HepG2 (cell line): ENCODE measurements at regions not wholly inside any gene's neighbourhood (a gene's known extent, or its start where the extent isn't known, plus 50 kb on each side); places are given as distances from the start of the nearest gene placed in this dataset.

Experiments used
- CHCHD3 ChIP-seq: sonication (generic); formaldehyde crosslinking; IDR thresholded peaks from 2 replicates; pipeline ENCODE4 v1.8.0; 2022; ENCODE audit warnings: mild to moderate bottlenecking, missing genetic modification reagents, moderate library complexity
- CHD2 ChIP-seq: IDR thresholded peaks from 2 replicates; pipeline ENCODE4 v1.6.1; 2011; ENCODE audit warnings: low read depth, low read length, improper control_type of control experiment
- SALL2 ChIP-seq: sonication (generic); formaldehyde crosslinking; IDR thresholded peaks from 2 replicates; pipeline ENCODE4 v1.8.1; 2023; ENCODE audit warnings: mild to moderate bottlenecking, missing genetic modification reagents, inconsistent platforms
- SRY ChIP-seq: sonication (generic); formaldehyde crosslinking; IDR thresholded peaks from 2 replicates; pipeline ENCODE4 v1.8.0; 2022; ENCODE audit warnings: mild to moderate bottlenecking, missing genetic modification reagents
- ZFP36L2 ChIP-seq: sonication (generic); formaldehyde crosslinking; IDR thresholded peaks from 2 replicates; pipeline ENCODE4 v1.4.0; 2020; ENCODE audit warnings: missing genetic modification reagents
- ZNF138 ChIP-seq: sonication (generic); formaldehyde crosslinking; IDR thresholded peaks from 2 replicates; pipeline ENCODE4 v1.5.0; 2020; ENCODE audit warnings: mild to moderate bottlenecking, low read depth, missing genetic modification reagents
- ZNF225 ChIP-seq: sonication (generic); formaldehyde crosslinking; IDR thresholded peaks from 2 replicates; pipeline ENCODE4 v1.4.0; 2020; ENCODE audit warnings: mild to moderate bottlenecking, missing genetic modification reagents
- ZNF83 ChIP-seq: sonication (generic); formaldehyde crosslinking; IDR thresholded peaks from 2 replicates; pipeline ENCODE4 v1.4.0; 2020; ENCODE audit warnings: missing genetic modification reagents, mild to moderate bottlenecking, borderline replicate concordance
- TF ChIP-seq, protein P1 (sequence below): sonication (generic); formaldehyde crosslinking; conservative IDR thresholded peaks from 2 replicates; pipeline ENCODE4 v1.8.0; 2022; ENCODE audit warnings: mild to moderate bottlenecking, moderate library complexity, missing genetic modification reagents
- TF ChIP-seq, protein P2 (sequence below): sonication (generic); formaldehyde crosslinking; IDR thresholded peaks from 2 replicates; pipeline ENCODE4 v1.8.1; 2022; ENCODE audit warnings: low read depth, mild to moderate bottlenecking, missing genetic modification reagents

DNA sequence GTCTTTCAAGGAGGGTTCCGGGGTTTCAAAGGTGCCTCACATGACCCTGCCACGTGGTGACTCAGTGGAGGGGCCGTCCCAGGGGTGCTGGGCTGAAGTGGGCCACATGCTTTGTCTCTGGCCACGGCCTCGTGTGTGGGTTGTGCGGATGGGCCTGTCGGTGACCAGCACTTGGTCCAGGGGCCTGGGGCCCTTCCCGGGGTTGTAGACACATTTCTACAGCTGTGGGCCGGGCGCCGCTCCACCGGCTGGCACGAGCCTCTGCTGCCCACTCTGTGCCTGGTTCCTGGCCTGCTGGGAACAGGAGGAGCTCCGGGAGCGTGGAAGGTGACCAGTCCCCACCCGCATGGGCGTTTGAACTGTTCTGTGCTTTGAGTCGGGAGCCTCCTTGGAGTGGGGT lies 75.4 kb upstream of the TTC34 start:
- TF ChIP-seq ZNF225 (no peak), ZFP36L2 (no peak), CHCHD3 (CRISPR knock-in tag) (no peak), ZNF138 (CRISPR knock-in tag) (no peak), SALL2 (CRISPR knock-in tag) (no peak), SRY (no peak), ZNF83 (CRISPR knock-in tag) (no peak), CHD2 (no peak)
- TF ChIP-seq, protein P1, sequence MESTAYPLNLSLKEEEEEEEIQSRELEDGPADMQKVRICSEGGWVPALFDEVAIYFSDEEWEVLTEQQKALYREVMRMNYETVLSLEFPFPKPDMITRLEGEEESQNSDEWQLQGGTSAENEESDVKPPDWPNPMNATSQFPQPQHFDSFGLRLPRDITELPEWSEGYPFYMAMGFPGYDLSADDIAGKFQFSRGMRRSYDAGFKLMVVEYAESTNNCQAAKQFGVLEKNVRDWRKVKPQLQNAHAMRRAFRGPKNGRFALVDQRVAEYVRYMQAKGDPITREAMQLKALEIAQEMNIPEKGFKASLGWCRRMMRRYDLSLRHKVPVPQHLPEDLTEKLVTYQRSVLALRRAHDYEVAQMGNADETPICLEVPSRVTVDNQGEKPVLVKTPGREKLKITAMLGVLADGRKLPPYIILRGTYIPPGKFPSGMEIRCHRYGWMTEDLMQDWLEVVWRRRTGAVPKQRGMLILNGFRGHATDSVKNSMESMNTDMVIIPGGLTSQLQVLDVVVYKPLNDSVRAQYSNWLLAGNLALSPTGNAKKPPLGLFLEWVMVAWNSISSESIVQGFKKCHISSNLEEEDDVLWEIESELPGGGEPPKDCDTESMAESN (CRISPR knock-in tag): no peak
- TF ChIP-seq, protein P2, sequence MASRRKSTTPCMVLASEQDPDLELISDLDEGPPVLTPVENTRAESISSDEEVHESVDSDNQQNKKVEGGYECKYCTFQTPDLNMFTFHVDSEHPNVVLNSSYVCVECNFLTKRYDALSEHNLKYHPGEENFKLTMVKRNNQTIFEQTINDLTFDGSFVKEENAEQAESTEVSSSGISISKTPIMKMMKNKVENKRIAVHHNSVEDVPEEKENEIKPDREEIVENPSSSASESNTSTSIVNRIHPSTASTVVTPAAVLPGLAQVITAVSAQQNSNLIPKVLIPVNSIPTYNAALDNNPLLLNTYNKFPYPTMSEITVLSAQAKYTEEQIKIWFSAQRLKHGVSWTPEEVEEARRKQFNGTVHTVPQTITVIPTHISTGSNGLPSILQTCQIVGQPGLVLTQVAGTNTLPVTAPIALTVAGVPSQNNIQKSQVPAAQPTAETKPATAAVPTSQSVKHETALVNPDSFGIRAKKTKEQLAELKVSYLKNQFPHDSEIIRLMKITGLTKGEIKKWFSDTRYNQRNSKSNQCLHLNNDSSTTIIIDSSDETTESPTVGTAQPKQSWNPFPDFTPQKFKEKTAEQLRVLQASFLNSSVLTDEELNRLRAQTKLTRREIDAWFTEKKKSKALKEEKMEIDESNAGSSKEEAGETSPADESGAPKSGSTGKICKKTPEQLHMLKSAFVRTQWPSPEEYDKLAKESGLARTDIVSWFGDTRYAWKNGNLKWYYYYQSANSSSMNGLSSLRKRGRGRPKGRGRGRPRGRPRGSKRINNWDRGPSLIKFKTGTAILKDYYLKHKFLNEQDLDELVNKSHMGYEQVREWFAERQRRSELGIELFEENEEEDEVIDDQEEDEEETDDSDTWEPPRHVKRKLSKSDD (CRISPR knock-in tag): no peak
